ENCODE measurements at regions not wholly inside any gene's neighbourhood (a gene's known extent, or its start where the extent isn't known, plus 50 kb on each side); places are given as distances from the start of the nearest gene placed in this dataset.

DNA sequence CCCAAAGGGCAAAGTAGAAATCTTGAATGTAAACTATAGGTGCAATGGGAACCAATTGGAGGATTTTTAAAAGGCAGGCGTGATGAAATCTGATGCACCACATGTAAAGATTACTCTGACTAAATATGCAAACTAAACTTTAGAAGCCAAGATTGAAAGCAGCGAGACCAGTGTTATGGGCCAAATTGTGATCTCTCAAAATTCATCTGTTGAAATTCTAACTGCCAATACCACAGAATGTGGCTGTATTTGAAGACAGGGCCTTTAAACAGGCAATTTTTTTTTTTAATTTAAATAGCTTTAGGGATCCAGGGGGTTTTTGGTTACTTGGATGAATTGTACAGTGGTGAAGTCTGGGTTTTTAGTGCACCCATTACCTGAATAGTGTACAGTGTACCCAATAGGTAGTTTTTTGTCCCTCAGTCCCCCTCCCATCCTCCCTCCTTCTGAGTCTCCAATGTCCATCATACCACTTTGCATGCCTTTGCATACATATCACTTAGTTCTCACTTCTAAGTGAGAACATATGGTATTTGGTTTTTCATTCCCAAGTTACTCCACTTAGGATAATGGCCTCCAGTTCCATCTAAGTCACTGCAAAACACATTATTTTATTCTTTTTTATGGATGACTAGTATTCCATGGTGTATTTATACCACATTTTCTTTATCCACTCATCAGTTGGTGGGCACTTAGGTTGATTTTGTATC, 69.7 kb downstream of the DRD1 start:
- Histone ChIP-seq H3K27ac (ENCODE audit: low read length) (no peak overlapping the region), H2AFZ (ENCODE audit: low read length) (no peak overlapping the region), H3K4me2 (ENCODE audit: low read length) (no peak overlapping the region), H3K9me2 (replicated peaks; ENCODE audit: low read length) (no peaks in the 10 kb centered on the region), H3K79me2 (ENCODE audit: low read length) (no peaks in the 10 kb centered on the region), H4K20me1 (ENCODE audit: low read length) (no peaks in the 10 kb centered on the region), H3K9ac (ENCODE audit: low read length) (no peak overlapping the region), H3K36me3 (ENCODE audit: low read depth, low read length) (no peaks in the 10 kb centered on the region), H3K4me1 (ENCODE audit: insufficient read depth, low read length) (peaks cover 17% of the 10 kb centered on the region), H3K4me3 (ENCODE audit: low read length) (no peak overlapping the region), H3K27me3 (ENCODE audit: low read length) (peaks cover 3% of the 10 kb centered on the region; the same call in 1 of the 2 replicates), H3F3A (ENCODE audit: low read length, unreplicated experiment) (no peaks in the 10 kb centered on the region), H3K9me3 (ENCODE audit: low read length) (no peaks in the 10 kb centered on the region)
- no peak for DNase-seq
- POLR2A ChIA-PET (ENCODE audit: unreplicated experiment) = no interaction called here
- no TSS peak for BruUV-seq (replicated peaks)
- ATAC-seq = no peak
- intact Hi-C loops (cut with micrococcal nuclease) = no loop called here
- CTCF ChIA-PET = no interaction called here
- TF ChIP-seq EZH2 (IDR thresholded peaks at IDR 0.05; ENCODE audit: low read length, unreplicated experiment) = no peak
- TF ChIP-seq EZH2phosphoT487 (IDR thresholded peaks at IDR 0.05; ENCODE audit: borderline replicate concordance, low read length) = no peak
- TF ChIP-seq, protein P1, sequence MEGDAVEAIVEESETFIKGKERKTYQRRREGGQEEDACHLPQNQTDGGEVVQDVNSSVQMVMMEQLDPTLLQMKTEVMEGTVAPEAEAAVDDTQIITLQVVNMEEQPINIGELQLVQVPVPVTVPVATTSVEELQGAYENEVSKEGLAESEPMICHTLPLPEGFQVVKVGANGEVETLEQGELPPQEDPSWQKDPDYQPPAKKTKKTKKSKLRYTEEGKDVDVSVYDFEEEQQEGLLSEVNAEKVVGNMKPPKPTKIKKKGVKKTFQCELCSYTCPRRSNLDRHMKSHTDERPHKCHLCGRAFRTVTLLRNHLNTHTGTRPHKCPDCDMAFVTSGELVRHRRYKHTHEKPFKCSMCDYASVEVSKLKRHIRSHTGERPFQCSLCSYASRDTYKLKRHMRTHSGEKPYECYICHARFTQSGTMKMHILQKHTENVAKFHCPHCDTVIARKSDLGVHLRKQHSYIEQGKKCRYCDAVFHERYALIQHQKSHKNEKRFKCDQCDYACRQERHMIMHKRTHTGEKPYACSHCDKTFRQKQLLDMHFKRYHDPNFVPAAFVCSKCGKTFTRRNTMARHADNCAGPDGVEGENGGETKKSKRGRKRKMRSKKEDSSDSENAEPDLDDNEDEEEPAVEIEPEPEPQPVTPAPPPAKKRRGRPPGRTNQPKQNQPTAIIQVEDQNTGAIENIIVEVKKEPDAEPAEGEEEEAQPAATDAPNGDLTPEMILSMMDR (conservative IDR thresholded peaks at IDR 0.05; ENCODE audit: low read depth, low read length) = no peak

DNA sequence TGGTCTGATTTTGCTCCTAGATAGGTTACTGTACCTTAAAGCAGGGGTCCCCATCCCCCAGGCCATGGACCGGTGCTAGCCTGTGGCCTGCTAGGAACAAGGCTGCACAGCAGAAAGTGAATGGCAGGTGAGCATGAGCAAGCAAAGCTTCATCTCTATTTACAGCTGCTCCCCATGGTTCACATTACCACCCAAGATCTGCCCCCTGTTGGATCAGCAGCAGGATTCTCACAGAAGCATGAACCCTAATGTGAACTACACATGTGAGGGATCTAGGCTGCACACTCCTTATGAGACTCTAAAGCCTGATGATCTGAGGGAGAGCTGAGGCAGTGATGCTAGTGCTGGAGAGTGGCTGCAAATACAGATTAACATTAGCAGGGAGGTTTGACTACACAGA, 78.1 kb downstream of the DRD1 start:
- H4K20me1 ChIP-seq (ENCODE audit: low read length) = no peaks in the 10 kb centered on the region
- H3K27ac ChIP-seq (ENCODE audit: low read length) = no peak overlapping the region
- no peaks in the 10 kb centered on the region for H3K9me3 ChIP-seq (ENCODE audit: low read length)
- TF ChIP-seq, protein P1 (conservative IDR thresholded peaks at IDR 0.05; ENCODE audit: low read depth, low read length) = no peak
- TF ChIP-seq EZH2 (IDR thresholded peaks at IDR 0.05; ENCODE audit: low read length, unreplicated experiment) (no peak), EZH2phosphoT487 (IDR thresholded peaks at IDR 0.05; ENCODE audit: borderline replicate concordance, low read length) (no peak)
- no peak for ATAC-seq
- H3K79me2 ChIP-seq (ENCODE audit: low read length) = no peaks in the 10 kb centered on the region
- BruUV-seq (replicated peaks) = no TSS peak
- H3F3A ChIP-seq (ENCODE audit: low read length, unreplicated experiment) = no peaks in the 10 kb centered on the region
- CTCF ChIA-PET = no interaction called here
- intact Hi-C loops (cut with micrococcal nuclease) = no loop called here
- peaks cover 13% of the 10 kb centered on the region; the same call in 1 of the 2 replicates for H3K27me3 ChIP-seq (ENCODE audit: low read length)
- POLR2A ChIA-PET (ENCODE audit: unreplicated experiment) = no interaction called here
- DNase-seq = no peak
- no peak overlapping the region for H3K4me2 ChIP-seq (ENCODE audit: low read length)
- no peaks in the 10 kb centered on the region for H3K36me3 ChIP-seq (ENCODE audit: low read depth, low read length)
- H3K4me3 ChIP-seq (ENCODE audit: low read length) = no peak overlapping the region
- H2AFZ ChIP-seq (ENCODE audit: low read length) = no peak overlapping the region
- no peaks in the 10 kb centered on the region for H3K9me2 ChIP-seq (replicated peaks; ENCODE audit: low read length)
- no peaks in the 10 kb centered on the region for H3K4me1 ChIP-seq (ENCODE audit: insufficient read depth, low read length)
- H3K9ac ChIP-seq (ENCODE audit: low read length) = no peak overlapping the region

DNA sequence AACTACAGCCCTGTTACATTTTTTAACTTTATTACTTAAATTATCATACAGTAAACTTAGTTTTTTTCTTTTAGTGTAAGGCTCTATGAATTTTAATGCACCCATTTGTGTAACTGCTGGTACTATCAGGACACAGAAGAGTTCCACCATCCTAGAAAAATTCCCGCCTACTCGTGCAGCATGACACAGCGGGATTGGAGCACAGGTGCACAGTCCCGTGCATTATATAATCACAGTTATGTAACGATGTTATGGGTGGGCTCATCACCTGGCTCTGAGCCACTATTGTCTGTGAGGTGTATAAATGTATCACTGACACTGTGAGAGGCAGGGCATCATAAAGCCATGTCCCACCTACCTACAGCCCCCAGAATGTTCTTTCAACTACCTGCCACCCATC, 80.7 kb downstream of the DRD1 start:
- Histone ChIP-seq H3K9ac (ENCODE audit: low read length) (no peak overlapping the region), H4K20me1 (ENCODE audit: low read length) (no peaks in the 10 kb centered on the region), H3K4me2 (ENCODE audit: low read length) (no peak overlapping the region), H3K4me1 (ENCODE audit: insufficient read depth, low read length) (no peaks in the 10 kb centered on the region), H2AFZ (ENCODE audit: low read length) (no peak overlapping the region), H3F3A (ENCODE audit: low read length, unreplicated experiment) (no peaks in the 10 kb centered on the region), H3K4me3 (ENCODE audit: low read length) (no peak overlapping the region), H3K79me2 (ENCODE audit: low read length) (no peaks in the 10 kb centered on the region), H3K27me3 (ENCODE audit: low read length) (peaks cover 9% of the 10 kb centered on the region; the same call in 1 of the 2 replicates), H3K27ac (ENCODE audit: low read length) (no peak overlapping the region), H3K9me2 (replicated peaks; ENCODE audit: low read length) (no peaks in the 10 kb centered on the region), H3K9me3 (ENCODE audit: low read length) (no peaks in the 10 kb centered on the region), H3K36me3 (ENCODE audit: low read depth, low read length) (no peaks in the 10 kb centered on the region)
- BruUV-seq (replicated peaks) = no TSS peak
- CTCF ChIA-PET = no interaction called here
- ATAC-seq (no peak), DNase-seq (no peak)
- intact Hi-C loops (cut with micrococcal nuclease) = no loop called here
- TF ChIP-seq, protein P1 (conservative IDR thresholded peaks at IDR 0.05; ENCODE audit: low read depth, low read length) = no peak
- TF ChIP-seq EZH2phosphoT487 (IDR thresholded peaks at IDR 0.05; ENCODE audit: borderline replicate concordance, low read length) = no peak
- no peak for TF ChIP-seq EZH2 (IDR thresholded peaks at IDR 0.05; ENCODE audit: low read length, unreplicated experiment)
- POLR2A ChIA-PET (ENCODE audit: unreplicated experiment) = no interaction called here
